Dermis blood vessel endothelial cell (primary cell): ENCODE measurements at regions not wholly inside any gene's neighbourhood (a gene's known extent, or its start where the extent isn't known, plus 50 kb on each side); places are given as distances from the start of the nearest gene placed in this dataset.
A peak's percentile ranks its signal among the peaks of the same experiment; 100 is the strongest.
"Not testable (repeated sequence)": the region's sequence is repeated elsewhere in the genome, so short reads cannot be mapped to it uniquely, and the experiment has no call there.

Experiments used
- DNase-seq: peaks from one replicate; pipeline ENCODE4 v3.0.0; 2010

DNA sequence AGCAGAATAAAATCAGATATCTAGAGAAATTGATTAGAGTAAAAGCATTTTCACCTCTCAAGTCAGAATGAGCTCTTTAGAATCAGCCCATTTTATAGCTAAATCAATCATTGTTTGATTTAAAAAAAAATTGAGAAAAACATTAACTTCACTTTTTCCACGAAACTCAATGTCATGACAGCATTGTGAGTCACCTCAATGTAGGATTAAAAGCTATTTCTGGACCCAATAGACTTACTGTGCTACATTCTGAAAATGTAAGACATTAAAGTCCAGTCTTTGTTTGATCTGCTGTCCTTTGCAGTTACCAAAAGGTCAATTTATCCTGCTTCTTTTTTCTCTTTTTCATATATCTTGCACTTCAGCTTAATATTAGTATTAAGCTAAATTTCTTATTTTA is 519.4 kb upstream of the ZNF337 start:
- no peak for DNase-seq

DNA sequence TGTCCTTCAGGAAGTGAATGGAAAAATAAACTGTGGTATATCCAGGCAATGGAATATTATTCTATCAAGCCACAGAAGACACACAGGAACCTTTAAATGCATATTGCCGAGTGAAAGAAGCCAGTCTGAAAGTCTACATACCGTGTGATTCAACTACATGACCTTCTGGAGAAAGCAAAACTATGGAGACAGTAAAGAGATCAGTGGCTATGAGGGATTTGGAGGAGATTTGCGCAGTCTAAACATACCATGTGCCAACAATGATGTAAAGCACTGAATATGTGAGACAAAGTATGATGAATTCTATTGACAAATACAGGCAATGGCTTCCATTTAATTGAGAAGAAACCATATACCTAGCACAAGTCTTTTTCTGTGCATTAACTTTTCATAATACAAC is 518.3 kb upstream of the ZNF337 start:
- DNase-seq = no peak

DNA sequence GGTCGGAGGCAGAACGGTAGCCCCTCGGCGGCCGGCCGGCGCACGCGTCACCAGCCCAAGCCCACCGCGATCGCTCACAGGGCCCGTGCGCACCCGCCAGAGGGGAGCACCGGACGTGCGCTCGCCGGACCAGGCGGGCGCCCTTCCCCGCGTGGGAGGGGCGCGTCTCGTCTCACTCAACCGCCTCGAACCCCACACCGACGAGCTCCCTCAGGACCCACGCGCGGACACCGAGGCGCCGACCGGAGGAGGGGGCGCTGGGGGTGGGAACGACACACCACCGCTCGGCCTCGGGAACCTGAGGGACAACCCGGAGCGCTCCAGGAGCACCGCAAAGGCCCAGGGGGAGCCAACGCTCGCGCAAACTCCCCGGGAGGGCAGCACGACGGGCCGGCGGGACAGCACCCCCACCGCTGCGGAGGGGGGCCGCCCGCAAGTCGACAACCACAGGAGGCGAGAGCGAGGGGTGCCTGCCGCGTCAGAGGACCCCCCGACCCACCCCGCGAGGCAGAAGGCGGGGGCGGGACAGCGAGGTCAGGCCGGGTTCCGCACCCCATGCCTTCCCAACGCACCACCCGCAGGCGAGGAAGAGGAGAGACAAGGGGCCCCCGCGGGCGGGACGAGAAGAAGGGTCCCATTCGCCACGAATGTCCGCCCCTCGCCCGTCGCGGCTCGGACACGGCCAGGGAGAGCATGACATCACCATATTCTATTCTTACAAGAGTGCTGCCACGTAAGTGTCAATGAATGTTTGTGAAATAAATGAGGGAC is 512.7 kb upstream of the ZNF337 start:
- DNase-seq = peak; percentile 3

DNA sequence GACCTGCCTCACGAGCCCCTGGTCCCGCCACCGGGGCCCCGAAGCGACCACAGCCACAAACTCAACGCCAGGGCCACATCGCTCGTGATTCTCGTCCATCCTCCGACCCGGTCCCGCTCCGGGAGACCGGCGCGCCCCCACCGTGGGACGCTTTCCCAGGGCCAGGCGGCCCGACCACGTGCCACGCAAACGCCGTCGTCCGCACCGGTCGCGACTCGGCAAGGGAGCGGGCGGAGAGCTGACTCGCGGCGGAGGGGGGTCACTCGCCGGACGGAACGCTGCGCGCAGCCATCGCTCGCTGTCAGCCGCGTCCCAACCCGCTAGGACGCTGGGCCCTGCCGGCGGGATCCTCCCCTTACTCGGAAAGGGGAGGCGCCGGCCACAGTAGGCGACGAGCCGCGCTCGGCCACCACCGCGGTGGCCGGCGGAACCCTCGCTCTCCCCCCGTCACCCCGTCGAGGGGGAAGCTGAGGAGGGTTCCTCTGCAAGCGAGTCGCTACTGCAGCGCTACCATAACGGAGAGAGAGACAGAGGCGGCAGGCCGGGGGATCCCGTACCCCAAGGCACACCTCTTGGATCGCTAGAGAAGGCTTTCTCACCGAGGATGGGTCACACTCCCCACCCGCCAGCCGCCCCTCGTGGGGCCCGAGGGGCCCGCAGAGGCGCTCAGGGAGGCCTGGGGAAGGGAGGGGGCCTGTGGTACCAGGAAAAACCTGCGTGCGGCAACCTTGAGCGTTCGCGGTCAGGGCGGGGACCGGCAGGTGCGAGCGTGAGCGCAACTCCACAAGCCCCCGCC is 511.8 kb upstream of the ZNF337 start:
- peak; percentile 0 for DNase-seq

DNA sequence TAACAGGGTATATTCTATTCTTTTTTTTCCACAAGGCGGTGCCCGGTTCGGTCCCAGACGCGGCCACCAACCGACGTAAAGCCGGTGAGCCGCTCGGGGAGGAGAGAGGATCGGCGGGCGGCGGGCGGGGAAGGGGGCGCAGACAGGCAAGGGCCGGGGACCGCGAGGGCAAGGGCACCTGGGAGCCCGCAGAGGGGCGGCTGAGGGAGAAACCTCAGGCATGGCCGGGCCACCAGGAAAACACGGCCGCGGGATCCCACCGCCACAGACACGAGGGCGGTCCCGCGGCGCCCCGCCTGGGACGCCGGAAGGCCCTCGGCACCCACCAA is 511.3 kb upstream of the ZNF337 start:
- not testable (repeated sequence) for DNase-seq

DNA sequence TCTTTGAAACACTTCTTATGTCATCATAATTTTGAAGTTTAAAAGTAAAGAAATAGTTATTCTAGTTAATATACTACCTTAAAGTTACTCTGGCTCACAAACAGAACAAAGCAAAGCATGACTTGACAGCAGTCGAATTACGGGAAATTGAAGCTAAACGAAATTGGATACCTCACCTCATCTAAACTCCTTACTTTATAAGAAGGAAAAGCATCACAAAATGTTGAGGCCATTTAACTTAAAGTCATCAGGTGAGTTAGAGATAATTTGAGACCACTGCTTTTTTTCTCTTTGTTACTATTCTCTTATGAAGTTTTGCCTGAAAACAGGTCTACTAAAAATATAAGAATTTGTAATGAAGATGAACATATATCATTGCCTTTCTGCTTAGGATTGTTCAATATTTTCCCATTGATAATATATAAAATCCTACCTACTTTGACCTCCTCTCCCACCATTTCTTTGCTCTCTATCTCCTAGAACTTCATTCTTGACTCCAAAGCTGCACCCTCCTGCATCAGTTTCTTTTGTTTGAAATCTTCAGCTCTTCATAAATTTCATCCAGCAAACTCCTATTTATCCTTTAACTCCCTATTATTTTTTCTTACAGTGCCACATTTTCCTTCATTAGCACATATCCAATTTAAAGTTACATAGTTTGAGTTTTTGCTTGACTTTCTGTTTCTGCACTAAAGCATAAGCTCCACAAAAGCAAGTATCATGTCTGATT is 510.7 kb upstream of the ZNF337 start:
- no peak for DNase-seq

DNA sequence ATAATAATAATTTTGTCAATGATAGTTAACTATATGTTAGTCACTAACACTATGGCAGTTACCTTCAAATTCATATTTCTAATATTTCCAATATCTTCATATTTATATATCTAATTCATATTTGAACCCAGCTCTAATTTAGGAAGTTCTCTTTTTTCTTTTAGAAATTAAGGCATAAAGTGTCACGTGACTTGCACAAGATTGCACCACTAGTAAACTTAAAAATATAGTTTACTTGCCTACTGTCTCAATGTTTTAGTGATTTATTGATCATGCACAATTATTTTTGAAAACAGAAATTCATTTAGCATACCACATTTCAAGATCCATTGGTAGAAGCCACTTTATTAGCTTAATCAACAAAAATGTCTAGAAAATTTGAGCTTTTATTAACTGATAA is 508.7 kb upstream of the ZNF337 start:
- no peak for DNase-seq

DNA sequence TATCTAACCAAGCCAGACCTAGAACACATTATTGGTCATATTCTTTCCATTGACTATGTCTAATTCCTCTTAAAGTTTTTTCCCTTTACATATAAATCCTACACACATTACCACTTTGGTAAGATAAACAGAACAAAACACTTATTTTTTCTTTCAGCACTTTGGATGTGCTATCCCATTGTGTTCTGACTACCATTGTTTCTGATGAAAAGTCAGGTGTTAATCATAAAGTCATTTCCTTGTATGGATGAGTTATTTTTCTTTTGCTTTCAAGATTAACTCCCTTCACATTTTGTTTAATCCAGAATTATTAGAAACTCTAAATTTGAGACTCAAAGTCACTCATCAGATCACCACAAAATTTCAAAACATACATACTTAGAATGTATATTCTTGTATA is 504.4 kb upstream of the ZNF337 start:
- DNase-seq = not testable (repeated sequence)

DNA sequence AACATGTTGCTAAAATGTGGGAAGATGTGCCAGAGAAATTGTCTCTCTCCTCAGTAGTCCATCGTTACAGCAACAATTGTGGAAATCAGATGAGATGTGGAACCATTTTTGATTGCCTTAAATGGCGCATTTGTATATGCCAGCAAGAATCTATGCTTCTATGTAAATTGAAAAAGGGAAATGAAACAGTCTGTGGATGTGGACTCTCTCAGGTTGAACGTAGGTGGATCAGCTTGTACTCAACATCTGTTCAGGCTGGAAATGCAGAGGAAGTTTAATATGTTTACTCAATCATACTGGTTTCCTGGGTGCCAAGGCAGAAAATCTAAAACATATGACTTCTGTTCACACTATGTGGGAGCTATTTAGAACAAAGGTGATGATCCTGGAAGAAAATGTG is 490.7 kb upstream of the ZNF337 start:
- not testable (repeated sequence) for DNase-seq

DNA sequence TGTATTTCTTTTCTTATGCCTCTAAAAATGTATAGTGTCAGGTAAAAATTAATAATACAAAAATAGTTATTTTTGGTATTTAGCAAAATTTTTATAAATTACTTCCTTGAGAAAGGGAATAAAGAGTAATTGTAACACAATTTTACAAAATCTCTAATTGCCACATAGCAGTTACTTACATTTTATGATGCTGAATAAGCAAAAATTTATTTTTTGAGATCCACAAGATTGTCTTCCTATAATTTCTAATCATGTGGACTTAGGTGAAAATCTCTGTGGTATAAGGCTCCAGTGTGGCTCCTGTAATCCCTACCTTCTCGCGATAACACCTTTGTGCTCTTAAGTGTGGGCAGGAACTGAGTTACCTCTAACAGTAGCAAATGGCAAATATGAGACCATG is 487.1 kb upstream of the ZNF337 start:
- not testable (repeated sequence) for DNase-seq

DNA sequence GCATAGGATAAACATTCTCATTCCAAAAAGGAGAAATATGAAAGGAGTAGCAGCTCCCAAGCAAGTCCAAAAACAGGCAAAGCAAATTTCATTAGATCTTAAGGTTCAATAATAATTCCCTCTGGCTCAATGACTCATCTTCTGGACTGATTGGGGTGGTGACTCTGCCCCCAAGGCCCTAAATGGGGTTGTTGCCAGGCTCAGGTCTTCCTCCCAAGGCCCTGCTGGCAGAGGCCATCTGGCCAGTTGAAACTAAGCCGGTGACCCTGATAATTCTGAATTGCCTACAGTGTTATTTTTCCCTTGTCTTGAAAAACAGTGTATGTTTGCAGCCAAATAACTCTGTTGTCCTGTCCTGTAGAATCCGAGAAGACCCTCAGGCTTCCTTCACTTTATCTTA is 484.7 kb upstream of the ZNF337 start:
- DNase-seq = not testable (repeated sequence)

DNA sequence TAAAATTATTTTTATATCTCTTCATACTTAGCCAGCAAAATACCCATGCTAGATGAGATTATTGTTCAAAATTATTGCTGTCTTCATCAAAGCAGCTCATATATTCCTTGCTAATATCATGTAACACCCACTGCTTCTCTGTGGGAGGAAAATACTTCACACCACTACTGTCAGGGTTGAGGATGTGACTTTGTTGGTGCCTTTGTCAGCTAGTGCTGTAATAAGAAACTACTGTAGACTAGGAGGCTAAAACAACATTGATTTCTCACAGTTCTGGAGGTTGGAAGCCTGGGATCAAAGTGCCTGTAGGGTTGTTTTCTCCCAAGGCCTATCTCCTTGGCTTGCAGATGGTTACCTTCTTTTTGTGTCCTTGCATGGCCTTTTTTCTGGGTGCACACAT is 475.2 kb upstream of the ZNF337 start:
- not testable (repeated sequence) for DNase-seq

DNA sequence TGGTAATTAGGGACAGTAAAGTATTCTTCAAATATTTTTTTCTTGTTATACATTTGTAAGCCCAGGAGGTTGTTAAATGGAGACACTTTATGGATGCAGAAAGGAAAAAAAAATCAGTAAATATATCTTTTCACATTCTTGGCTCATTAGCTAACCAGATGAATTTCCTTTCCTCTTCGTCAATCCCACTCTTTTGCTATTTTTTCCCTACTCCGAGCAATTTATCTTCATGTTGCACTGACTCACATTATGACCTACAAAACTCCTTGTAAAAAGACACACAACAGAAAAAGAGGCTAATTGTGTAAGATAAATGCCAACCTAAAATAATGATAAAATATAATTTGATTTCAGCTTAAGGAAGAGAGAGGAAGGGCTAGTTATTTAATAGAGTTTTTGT is 472.9 kb upstream of the ZNF337 start:
- DNase-seq = no peak

DNA sequence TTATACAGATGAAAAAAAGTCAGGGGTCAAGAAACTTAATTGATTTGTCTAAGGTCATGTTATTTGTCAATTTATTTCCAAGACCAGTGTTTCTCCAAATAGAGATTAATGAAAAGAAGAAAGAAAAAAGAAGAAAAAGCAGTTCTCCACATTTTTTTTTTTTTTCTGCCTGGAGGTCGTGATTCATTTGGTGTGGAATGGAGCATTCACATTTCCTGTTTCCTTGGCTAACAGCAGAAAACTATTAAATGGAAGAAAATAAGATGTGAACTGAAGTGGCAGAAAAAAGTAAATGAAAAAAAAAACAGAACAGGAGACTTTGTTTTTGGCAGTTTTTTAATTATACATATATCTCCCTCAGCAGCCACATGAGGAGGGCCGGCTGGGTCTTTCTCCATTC is 470.8 kb upstream of the ZNF337 start:
- no peak for DNase-seq

DNA sequence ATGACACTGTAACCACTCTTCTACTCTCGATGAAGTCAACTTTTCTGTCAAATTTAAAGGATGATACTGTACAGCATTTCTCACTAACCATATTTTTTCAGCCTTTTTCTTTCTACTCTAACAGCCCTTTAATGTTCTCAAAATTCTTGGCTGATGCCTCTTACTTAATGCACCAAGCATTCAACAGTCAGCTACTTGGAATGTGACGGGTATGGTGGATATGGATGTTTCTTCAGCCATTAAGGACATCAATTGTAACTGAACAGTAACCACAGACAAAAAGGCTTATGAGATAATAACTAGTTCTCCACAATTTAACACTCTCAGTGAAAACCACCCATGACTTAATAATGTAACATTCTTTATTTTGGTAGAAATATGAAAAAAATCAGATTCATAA is 467.2 kb upstream of the ZNF337 start:
- no peak for DNase-seq

DNA sequence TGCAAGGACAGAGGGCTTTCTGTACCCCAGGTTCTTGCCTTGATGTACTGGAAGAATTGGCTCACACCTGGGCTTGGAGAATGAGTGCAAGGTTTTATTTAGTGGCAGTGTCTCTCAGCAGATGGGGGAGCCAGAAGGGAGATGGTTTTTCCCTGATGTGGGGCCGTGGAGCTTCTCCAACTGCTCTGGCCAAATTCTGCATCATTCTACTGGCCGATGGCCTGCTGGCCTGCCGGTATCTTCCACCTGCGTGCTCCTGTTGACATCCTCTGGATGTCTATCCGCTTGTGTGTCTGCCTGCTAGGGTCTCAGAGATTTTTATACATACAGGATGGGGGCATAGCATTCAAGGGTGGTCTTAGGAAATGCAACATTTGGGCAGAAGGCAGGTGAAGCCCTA is 466.5 kb upstream of the ZNF337 start:
- not testable (repeated sequence) for DNase-seq

DNA sequence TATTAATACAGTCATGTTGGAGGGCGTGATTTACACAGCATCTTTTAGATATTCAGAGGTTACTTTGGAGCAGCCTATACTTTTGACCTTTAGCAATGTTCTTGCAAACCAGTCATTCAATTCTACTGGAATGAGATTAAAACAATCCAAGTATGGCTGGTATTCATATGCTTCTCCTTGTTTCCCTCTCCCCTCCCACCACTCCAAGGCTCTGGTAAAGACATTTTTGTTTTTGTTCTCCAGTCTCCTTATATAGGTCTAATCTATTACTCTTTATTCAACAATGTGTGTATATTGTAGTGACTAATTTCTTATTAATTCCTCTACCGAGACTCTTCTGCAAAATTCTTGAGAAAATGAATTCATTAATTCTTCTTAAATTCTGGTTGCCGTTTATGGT is 465.1 kb upstream of the ZNF337 start:
- not testable (repeated sequence) for DNase-seq

DNA sequence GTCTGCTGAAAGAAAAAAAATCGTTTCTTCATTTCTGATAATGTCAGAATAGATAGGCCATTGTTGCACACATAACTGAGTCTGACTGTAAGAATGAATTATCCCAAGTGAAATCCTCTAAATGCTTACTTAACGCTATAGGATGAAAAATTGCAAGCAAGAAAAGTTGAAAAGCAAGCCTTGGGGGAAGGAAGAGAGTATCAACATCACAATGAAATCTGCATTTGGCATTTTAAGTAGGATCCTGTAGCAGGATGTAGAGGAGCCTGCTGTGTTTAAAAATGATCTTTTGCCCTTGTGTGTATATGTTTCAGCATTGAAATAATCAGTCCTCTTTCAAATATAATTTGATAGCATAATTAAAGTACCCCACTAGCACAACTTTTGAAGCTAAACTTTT is 464.3 kb upstream of the ZNF337 start:
- not testable (repeated sequence) for DNase-seq

DNA sequence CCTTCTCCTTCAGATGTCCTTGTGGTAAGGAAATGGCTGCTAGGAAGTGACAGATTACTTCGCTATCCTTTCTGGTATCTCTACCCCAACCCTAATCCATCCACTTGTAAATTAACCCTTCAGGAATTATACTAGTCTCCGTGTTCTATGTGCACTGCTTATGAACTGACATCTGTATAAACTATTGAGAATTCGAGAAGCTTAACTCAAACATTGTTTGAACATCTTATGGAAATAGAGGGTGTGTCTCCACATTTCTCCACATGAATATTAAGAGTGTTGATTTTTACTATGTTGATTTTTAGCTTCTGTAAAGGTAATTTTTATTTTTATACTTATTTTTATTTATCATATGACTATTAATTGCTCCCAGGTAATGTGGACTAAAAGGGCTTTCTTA is 457.6 kb upstream of the ZNF337 start:
- DNase-seq = no peak

DNA sequence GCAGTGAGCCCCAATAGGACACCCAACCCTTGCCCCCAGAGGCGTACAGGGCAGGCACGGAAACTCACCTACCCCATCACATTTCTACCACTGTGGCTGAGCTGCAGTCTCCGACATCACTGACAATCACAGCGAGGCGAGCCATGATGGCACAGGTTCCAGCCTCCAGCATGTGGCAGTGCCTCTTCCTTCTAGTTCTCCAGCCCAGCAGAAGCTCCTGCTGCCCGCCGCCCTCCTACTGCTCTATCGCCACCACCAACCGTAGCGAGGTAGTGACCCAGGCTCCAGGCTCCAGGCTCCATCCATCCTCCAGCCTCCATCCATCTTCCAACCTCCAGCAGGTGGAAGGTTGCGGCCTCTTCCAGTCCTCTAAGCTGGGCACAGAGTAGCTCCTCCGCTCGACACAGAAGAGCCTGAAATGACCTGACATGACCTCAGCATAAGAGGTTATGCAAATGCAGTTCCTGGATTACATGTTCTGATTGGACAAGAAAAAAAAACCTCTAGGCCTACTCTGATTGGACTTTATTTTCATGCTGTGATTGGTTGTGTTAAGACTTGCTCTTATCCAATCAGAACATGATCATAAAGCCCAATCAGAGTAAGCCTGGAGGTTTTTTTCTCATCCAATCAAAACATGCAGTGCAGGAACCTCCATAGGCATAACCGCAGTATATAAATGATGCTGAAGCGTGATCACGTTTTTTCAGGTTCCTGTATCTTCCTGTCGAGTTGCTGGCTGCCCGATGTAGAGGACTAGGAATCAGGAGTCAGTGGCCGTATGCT is 438.9 kb upstream of the ZNF337 start:
- no peak for DNase-seq

DNA sequence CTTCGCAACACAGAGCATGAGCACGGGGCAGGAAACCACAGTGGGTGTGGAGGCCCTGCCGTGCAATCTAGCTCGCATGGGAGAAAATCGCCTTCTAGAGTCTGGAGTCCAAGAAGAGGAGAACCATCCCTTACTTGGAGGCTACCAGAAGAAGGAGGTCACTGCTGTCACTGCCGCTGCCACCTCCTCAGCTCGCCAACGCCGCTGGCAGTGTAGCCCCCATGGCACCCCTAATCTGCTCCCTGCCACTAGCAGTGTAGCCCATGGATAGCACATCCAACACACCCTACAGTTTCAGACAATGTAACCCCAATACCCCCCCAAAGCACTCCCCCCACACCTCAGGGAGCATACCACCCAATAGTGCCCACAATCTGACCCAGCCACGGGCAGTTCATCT is 438.0 kb upstream of the ZNF337 start:
- no peak for DNase-seq

DNA sequence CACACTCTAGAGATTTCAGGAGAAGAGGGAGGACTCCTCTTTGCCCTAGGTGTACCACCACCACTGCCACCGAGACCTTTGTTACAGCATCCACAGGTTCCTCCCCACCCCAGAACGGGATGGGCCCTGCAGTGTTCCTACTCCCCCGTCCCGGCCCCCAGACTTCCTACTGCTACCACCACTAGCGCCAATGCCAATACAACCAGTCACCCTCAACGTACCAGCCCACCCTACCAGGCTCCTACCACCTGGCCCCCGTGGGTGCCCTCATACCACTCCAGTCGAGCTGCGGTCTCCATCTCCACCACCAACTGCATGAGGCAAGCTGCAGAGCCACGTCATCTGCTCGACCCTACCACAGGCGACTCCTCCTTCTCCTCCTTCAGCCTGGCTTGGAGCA is 437.1 kb upstream of the ZNF337 start:
- not testable (repeated sequence) for DNase-seq

DNA sequence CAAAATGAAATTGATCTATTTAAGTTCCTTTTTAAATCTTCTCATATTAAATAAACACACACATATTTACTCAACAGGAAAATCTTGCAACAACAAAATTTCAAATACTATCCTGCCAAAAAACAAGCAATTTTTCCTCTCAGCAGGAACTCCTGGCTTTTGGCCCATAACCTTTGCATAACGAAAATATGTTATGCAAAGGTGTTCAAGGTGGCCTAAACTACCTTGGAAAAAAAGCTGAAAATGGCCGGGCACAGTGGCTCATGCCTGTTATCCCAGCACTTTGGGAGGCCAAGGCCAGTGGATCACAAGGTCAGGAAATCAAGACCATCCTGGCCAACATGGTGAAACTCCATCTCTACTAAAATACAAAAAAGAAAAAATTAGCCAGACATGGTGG is 424.3 kb upstream of the ZNF337 start:
- not testable (repeated sequence) for DNase-seq
